GM13977 (cell line): ENCODE measurements at regions not wholly inside any gene's neighbourhood (a gene's known extent, or its start where the extent isn't known, plus 50 kb on each side); places are given as distances from the start of the nearest gene placed in this dataset.

ENCODE experiments used
- DNase-seq: peaks from one replicate; pipeline ENCODE4 v3.0.0; 2012; ENCODE audit warnings: low spot score
- CTCF ChIP-seq: IDR thresholded peaks from 2 replicates; pipeline ENCODE4 v1.5.1; 2012; ENCODE audit warnings: mild to moderate bottlenecking, control low read depth; ENCODE audit not compliant: insufficient read depth; ENCODE audit errors: extremely low read depth, missing control alignments
- in situ Hi-C: fragments of 300-500 bp; cut with MboI; formaldehyde crosslinking; loops from one replicate; pipeline ENCODE4 v1.12.0; 2022; ENCODE audit warnings: low sequenced_read_pairs, low pct_unique_long_range_greater_than_20kb, mixed read lengths, inconsistent platforms; ENCODE audit not compliant: unreplicated experiment

GRCh38 chr3:105999856-106000255, 131.0 kb upstream of the CBLB start:
- in situ Hi-C loops = no loop called here
- DNase-seq = no peak
- TF ChIP-seq CTCF = no peak

GRCh38 chr3:106001923-106002322, 133.1 kb upstream of the CBLB start:
- in situ Hi-C loops = no loop called here
- TF ChIP-seq CTCF = no peak
- no peak for DNase-seq

DNA sequence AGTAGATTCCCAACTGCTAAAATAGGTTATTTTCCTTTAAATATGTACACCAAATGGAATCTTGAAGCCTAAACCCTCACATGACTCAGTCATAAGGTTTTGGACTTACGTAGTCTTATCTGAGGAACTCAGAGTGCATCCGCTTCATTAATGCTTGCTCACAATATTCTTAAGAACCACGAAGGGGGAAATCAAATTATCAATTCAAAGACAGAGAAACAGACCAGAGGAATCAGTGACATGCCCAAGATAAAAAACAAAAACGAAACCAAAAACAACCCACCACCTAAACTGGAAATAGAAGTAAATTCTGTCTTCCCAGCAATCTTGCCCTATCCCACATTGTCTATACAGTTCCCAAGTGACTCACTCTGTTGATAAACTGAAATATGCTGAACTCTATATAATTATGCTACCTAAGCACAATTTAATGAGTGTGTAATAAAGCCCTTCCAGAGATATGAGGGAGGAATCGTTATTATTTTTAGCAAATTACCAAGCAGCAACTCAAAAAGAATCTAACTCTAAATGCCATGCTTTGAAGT, 135.4 kb upstream of the CBLB start:
- no peak for DNase-seq
- in situ Hi-C loops = no loop called here
- no peak for TF ChIP-seq CTCF

- in situ Hi-C loops = no loop called here
- no peak for DNase-seq
- no peak for TF ChIP-seq CTCF
Measured at GRCh38 chr3:106004826-106005225, 136.0 kb upstream of the CBLB start.

GRCh38 chr3:106006001-106006400, 137.2 kb upstream of the CBLB start:
- TF ChIP-seq CTCF = no peak
- DNase-seq = no peak
- in situ Hi-C loops = no loop called here

DNA sequence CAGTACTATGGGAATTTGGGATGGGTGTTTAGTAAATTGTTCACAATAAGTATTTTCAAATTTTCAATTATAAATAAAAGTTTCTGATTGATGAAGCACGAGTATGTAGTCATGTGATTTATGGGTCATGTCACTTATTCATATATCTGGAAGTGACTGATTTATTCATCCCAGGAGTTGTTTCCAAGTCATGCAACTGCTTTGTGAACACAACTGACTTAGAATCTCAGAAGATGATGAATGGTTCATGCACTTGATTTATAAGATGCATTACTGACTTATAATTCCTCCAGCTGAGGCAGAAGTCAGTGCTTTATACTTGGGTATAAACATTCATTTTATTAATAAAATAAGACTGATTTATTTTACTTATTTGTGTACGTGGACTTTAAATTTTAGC, 137.8 kb upstream of the CBLB start:
- in situ Hi-C loops = no loop called here
- no peak for DNase-seq
- TF ChIP-seq CTCF = no peak

DNA sequence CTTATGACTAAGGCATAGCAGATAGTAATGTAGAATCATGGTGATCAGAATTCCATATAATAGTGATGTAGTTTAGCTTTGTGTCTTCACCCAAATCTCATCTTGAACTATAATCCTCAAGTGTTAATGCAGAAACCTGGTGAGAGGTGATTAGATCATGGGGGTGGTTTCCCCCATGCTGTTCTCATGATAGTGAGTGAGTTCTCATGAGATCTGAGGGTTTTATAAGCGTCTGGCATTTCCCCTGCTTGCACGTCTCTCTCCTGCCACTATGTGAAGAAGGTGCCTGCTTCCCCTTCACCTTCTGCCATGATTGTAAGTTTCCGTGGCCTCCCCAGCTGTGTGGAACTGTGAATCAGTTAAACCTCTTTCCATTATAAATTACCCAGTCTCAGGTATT, 138.7 kb upstream of the CBLB start:
- TF ChIP-seq CTCF = no peak
- no peak for DNase-seq
- in situ Hi-C loops = no loop called here
